ENCODE measurements at regions not wholly inside any gene's neighbourhood (a gene's known extent, or its start where the extent isn't known, plus 50 kb on each side); places are given as distances from the start of the nearest gene placed in this dataset.

DNA sequence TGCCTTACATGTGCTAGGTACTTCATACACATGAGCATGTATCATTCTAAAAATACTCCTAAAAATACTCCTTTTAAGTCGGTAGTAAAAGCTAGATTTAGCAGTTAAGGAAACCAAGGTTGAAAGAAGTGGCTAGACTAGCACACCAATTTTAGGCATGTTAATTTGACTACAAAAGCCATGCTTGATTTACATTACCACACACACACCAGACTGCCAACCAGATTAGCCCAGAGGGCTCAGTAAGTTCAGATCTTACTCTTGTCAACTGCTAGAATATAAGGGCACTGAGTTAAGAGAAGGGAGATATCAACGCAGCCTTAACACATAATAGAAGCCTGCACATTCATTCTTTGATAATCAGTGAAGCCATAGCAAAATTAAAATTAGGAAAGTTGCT, 117.9 kb downstream of the MID1IP1 start:
- TF ChIP-seq TAF1 (IDR thresholded peaks at IDR 0.05; ENCODE audit: low read depth) = no peak
- TF ChIP-seq, protein P1, sequence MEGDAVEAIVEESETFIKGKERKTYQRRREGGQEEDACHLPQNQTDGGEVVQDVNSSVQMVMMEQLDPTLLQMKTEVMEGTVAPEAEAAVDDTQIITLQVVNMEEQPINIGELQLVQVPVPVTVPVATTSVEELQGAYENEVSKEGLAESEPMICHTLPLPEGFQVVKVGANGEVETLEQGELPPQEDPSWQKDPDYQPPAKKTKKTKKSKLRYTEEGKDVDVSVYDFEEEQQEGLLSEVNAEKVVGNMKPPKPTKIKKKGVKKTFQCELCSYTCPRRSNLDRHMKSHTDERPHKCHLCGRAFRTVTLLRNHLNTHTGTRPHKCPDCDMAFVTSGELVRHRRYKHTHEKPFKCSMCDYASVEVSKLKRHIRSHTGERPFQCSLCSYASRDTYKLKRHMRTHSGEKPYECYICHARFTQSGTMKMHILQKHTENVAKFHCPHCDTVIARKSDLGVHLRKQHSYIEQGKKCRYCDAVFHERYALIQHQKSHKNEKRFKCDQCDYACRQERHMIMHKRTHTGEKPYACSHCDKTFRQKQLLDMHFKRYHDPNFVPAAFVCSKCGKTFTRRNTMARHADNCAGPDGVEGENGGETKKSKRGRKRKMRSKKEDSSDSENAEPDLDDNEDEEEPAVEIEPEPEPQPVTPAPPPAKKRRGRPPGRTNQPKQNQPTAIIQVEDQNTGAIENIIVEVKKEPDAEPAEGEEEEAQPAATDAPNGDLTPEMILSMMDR (IDR thresholded peaks at IDR 0.05; ENCODE audit: poor library complexity, severe bottlenecking) = no peak
- TF ChIP-seq EP300 (conservative IDR thresholded peaks at IDR 0.05; ENCODE audit: poor library complexity, severe bottlenecking) = no peak
- TF ChIP-seq SMC3 (conservative IDR thresholded peaks at IDR 0.05; ENCODE audit: poor library complexity) = no peak
- no peak for TF ChIP-seq POLR2AphosphoS5 (IDR thresholded peaks at IDR 0.05)
- no peak for TF ChIP-seq EZH2 (IDR thresholded peaks at IDR 0.05; ENCODE audit: borderline replicate concordance, insufficient read depth, low read length, poor library complexity, severe bottlenecking)
- TF ChIP-seq RAD21 (conservative IDR thresholded peaks at IDR 0.05) = no peak
- TF ChIP-seq, protein P2, sequence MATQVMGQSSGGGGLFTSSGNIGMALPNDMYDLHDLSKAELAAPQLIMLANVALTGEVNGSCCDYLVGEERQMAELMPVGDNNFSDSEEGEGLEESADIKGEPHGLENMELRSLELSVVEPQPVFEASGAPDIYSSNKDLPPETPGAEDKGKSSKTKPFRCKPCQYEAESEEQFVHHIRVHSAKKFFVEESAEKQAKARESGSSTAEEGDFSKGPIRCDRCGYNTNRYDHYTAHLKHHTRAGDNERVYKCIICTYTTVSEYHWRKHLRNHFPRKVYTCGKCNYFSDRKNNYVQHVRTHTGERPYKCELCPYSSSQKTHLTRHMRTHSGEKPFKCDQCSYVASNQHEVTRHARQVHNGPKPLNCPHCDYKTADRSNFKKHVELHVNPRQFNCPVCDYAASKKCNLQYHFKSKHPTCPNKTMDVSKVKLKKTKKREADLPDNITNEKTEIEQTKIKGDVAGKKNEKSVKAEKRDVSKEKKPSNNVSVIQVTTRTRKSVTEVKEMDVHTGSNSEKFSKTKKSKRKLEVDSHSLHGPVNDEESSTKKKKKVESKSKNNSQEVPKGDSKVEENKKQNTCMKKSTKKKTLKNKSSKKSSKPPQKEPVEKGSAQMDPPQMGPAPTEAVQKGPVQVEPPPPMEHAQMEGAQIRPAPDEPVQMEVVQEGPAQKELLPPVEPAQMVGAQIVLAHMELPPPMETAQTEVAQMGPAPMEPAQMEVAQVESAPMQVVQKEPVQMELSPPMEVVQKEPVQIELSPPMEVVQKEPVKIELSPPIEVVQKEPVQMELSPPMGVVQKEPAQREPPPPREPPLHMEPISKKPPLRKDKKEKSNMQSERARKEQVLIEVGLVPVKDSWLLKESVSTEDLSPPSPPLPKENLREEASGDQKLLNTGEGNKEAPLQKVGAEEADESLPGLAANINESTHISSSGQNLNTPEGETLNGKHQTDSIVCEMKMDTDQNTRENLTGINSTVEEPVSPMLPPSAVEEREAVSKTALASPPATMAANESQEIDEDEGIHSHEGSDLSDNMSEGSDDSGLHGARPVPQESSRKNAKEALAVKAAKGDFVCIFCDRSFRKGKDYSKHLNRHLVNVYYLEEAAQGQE (IDR thresholded peaks at IDR 0.05; ENCODE audit: borderline replicate concordance) = no peak
- TF ChIP-seq MXI1 (conservative IDR thresholded peaks at IDR 0.05; ENCODE audit: poor library complexity, severe bottlenecking) = no peak
